GM18507 (cell line): ENCODE measurements at regions not wholly inside any gene's neighbourhood (a gene's known extent, or its start where the extent isn't known, plus 50 kb on each side); places are given as distances from the start of the nearest gene placed in this dataset.

ENCODE experiments used
- DNase-seq: peaks from one replicate; pipeline ENCODE4 v3.0.0; 2011; ENCODE audit warnings: low read depth; ENCODE audit not compliant: insufficient read length; ENCODE audit errors: extremely low spot score
- FAIRE-seq: peaks from 2 replicates; lab custom pipeline; 2011; peaks lifted over from hg19 to GRCh38; lab: Jason Lieb, UNC

GRCh38 chr6:147874322-147874721 lies 365.8 kb downstream of the SAMD5 start:
- FAIRE-seq (no peak), DNase-seq (no peak)

GRCh38 chr6:147879031-147879580 lies 370.6 kb downstream of the SAMD5 start:
- FAIRE-seq (no peak), DNase-seq (no peak)

- FAIRE-seq (no peak), DNase-seq (no peak)
These were observed 372.9 kb downstream of the SAMD5 start for GRCh38 chr6:147881432-147881831.

- FAIRE-seq (no peak), DNase-seq (no peak)
These were observed 379.9 kb downstream of the SAMD5 start for GRCh38 chr6:147888374-147888773.

GRCh38 chr6:147891671-147892070 lies 383.2 kb downstream of the SAMD5 start:
- DNase-seq: no peak
- no peak for FAIRE-seq

GRCh38 chr6:147892476-147892875 lies 384.0 kb downstream of the SAMD5 start:
- FAIRE-seq (no peak), DNase-seq (no peak)

GRCh38 chr6:147895272-147895671 lies 386.8 kb downstream of the SAMD5 start:
- FAIRE-seq (no peak), DNase-seq (no peak)

GRCh38 chr6:147900247-147900830 lies 391.8 kb downstream of the SAMD5 start:
- FAIRE-seq: no peak
- no peak for DNase-seq

- no peak for FAIRE-seq
- no peak for DNase-seq
These were observed 394.8 kb downstream of the SAMD5 start for GRCh38 chr6:147903321-147903720.

- no peak for FAIRE-seq
- DNase-seq: no peak
These were observed 395.4 kb downstream of the SAMD5 start for GRCh38 chr6:147903931-147904330.

- FAIRE-seq: no peak
- no peak for DNase-seq
These were observed 395.9 kb downstream of the SAMD5 start for GRCh38 chr6:147904416-147904815.

- DNase-seq (no peak), FAIRE-seq (no peak)
These were observed 397.2 kb downstream of the SAMD5 start for GRCh38 chr6:147905711-147906110.

GRCh38 chr6:147906361-147906760 lies 397.9 kb downstream of the SAMD5 start:
- no peak for FAIRE-seq

GRCh38 chr6:147909640-147910039 lies 401.1 kb downstream of the SAMD5 start:
- DNase-seq (no peak), FAIRE-seq (no peak)

More at GRCh38 chr6:147906361-147906760, 397.9 kb downstream of the SAMD5 start:
- no peak for DNase-seq

- FAIRE-seq: no peak
- DNase-seq: no peak
These were observed 401.8 kb downstream of the SAMD5 start for GRCh38 chr6:147910281-147910680.

GRCh38 chr6:147911057-147911456 lies 402.6 kb downstream of the SAMD5 start:
- FAIRE-seq: no peak
- DNase-seq: no peak

GRCh38 chr6:147911686-147912085 lies 403.2 kb downstream of the SAMD5 start:
- DNase-seq (no peak), FAIRE-seq (no peak)

GRCh38 chr6:147922799-147923198 lies 414.3 kb downstream of the SAMD5 start:
- FAIRE-seq: no peak
- DNase-seq: no peak

GRCh38 chr6:147924598-147924997 lies 416.1 kb downstream of the SAMD5 start:
- FAIRE-seq (no peak), DNase-seq (no peak)

GRCh38 chr6:147925826-147926225 lies 416.8 kb upstream of the SASH1 start:
- DNase-seq: no peak
- no peak for FAIRE-seq

GRCh38 chr6:147930745-147931144 lies 411.9 kb upstream of the SASH1 start:
- no peak for FAIRE-seq
- no peak for DNase-seq

- FAIRE-seq (no peak), DNase-seq (no peak)
These were observed 409.4 kb upstream of the SASH1 start for GRCh38 chr6:147933224-147933623.
